ENCODE measurements at regions not wholly inside any gene's neighbourhood (a gene's known extent, or its start where the extent isn't known, plus 50 kb on each side); places are given as distances from the start of the nearest gene placed in this dataset.

DNA sequence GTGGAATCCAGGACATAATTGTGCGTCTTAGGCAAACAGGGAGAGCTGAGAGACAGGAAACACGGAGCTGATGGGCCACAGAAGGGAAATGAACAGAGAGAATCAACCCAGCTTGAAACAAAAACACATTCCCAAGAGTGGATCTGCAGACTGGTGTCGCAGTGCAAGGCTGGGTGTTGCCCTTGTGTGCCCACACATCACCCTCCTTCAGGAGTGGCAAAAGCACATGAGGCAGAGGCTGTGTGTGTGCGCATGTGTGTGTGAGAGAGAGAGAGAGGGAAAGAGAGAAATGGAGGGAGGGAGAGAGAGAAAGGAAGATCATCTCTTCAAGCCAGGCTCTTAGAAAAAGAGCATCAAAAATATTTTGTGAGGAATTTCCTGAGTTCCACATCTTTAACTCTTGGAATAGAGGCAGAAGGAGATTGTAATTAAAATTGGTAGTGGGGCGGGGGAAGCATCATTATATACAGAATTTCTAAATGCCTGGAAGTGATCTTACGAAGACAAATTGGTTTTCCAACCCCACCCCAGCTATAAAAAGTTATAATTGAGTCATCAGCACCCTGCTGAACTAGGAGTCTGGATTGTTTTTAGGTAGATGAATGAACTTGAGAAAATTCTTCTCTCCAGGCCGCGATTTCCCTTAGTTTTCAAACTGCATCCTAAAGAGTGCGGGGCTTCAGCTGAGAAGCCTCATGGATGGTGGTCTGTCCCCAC, 480.7 kb downstream of the NPHP4 start:
- TF ChIP-seq, protein P1, sequence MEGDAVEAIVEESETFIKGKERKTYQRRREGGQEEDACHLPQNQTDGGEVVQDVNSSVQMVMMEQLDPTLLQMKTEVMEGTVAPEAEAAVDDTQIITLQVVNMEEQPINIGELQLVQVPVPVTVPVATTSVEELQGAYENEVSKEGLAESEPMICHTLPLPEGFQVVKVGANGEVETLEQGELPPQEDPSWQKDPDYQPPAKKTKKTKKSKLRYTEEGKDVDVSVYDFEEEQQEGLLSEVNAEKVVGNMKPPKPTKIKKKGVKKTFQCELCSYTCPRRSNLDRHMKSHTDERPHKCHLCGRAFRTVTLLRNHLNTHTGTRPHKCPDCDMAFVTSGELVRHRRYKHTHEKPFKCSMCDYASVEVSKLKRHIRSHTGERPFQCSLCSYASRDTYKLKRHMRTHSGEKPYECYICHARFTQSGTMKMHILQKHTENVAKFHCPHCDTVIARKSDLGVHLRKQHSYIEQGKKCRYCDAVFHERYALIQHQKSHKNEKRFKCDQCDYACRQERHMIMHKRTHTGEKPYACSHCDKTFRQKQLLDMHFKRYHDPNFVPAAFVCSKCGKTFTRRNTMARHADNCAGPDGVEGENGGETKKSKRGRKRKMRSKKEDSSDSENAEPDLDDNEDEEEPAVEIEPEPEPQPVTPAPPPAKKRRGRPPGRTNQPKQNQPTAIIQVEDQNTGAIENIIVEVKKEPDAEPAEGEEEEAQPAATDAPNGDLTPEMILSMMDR (IDR thresholded peaks at IDR 0.05): no peak
- Mint-ChIP-seq H3K9me3 (no peaks in the 10 kb centered on the region), H3K36me3 (ENCODE audit: low read depth) (no peaks in the 10 kb centered on the region), H3K4me3 (no peak overlapping the region), H3K27ac (no peak overlapping the region), H3K27me3 (peaks cover 17% of the 10 kb centered on the region), H3K4me1 (no peaks in the 10 kb centered on the region)
- ATAC-seq (ENCODE audit: low read depth) (no peak), DNase-seq (no peak)
- CTCF ChIA-PET: interaction anchor here (0.8 to 3.4 kb wide), 5 partner anchors 17 to 463 kb away, joined by 3 to 28 read pairs (median 3); no protein-coding TSS in a partner anchor
- intact Hi-C loops (cut with micrococcal nuclease): loop anchor here (10.0 kb wide), 3 partner anchors 233 to 893 kb away; partner anchors contain the start of gene HES3
- POLR2A ChIA-PET: no interaction called here

DNA sequence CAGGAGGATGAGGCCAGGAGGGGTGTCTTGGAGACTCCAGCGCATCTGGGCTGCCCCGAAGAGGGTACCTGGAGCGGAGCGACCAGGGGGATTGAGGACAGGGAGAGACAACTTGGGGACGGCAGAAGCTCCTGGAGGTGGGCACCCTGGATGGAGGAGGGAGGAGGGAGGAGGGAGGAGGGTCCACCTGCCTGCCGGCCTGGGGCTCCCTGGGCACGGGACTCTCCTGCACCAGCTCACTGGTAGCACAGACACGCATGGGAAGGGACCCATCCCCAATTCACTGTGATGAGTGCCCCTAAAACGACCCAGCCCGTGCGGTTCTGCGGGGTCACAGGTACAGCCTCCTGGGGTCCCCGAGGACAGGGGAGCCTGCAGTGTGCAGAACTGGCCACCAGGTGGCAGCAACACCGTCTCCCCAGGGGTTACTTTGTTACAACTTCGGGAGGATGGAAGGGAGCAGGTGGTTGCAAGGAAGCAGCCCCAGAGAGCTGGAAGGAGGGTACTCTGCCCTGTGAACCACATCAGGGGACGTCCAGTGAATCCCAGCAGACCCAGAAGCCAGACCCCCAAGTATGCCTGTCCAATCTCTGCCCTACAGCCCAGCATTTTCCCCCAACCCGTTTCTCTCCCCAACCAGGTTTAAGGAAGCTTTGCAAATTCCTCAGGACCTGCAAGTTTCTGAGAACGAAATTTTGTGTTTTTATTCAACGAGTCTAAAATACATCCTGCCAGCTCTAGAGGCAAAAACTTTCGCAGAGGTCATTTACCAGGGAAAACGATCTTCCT, 482.4 kb downstream of the NPHP4 start:
- H3K36me3 Mint-ChIP-seq (ENCODE audit: low read depth): no peaks in the 10 kb centered on the region
- POLR2A ChIA-PET: no interaction called here
- TF ChIP-seq, protein P1 (IDR thresholded peaks at IDR 0.05): peak; percentile 67
- CTCF ChIA-PET: interaction anchor here (0.8 to 3.4 kb wide), 6 partner anchors 17 to 590 kb away, joined by 3 to 28 read pairs (median 5); no protein-coding TSS in a partner anchor
- DNase-seq (peak; percentile 66), ATAC-seq (ENCODE audit: low read depth) (peak; percentile 67)
- peaks cover 11% of the 10 kb centered on the region for H3K27me3 Mint-ChIP-seq
- intact Hi-C loops (cut with micrococcal nuclease): loop anchor here (10.0 kb wide), 3 partner anchors 235 to 895 kb away; partner anchors contain the start of gene HES3
- no peak overlapping the region for H3K27ac Mint-ChIP-seq
- no peak overlapping the region for H3K4me3 Mint-ChIP-seq
- H3K4me1 Mint-ChIP-seq: no peaks in the 10 kb centered on the region
- H3K9me3 Mint-ChIP-seq: no peaks in the 10 kb centered on the region

DNA sequence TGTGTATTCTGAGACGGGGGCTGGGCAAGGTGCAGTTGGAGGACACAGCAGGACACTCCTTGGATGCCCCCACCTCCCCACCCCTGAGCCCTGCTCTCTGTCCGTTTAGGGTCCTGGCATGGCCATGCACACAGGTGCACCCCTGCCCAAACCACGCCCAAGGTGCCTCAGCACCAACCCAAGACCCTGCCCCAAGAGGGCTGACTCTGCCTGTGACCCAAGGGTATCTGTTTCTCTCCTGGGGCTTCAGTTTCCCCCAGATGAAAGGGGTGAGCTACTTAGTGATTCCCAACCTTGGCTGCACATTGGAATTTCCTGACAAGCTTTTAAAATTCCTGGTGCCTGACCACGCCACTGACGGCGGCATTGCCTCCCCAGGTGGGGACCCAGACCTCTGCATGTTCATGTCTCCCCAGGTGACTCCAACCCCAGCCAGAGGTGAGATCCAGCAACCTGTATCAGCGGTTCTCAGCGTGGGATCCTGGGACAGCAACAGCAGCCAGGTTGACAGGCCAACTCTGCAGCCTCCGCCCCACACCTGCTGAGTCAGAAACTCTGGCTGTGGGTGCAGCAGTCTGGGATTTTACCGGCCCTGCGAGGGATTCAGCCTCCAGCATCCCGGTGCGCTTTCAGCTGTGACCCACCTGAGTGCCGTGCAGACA, 483.4 kb downstream of the NPHP4 start:
- DNase-seq: no peak
- H3K27ac Mint-ChIP-seq: no peak overlapping the region
- TF ChIP-seq, protein P1 (IDR thresholded peaks at IDR 0.05): no peak
- no peaks in the 10 kb centered on the region for H3K9me3 Mint-ChIP-seq
- CTCF ChIA-PET: interaction anchor here (1.1 to 3.4 kb wide), 2 partner anchors 18 to 466 kb away, joined by 3 to 28 read pairs; no protein-coding TSS in a partner anchor
- intact Hi-C loops (cut with micrococcal nuclease): no loop called here
- peaks cover 9% of the 10 kb centered on the region for H3K27me3 Mint-ChIP-seq
- H3K4me3 Mint-ChIP-seq: no peak overlapping the region
- POLR2A ChIA-PET: no interaction called here
- no peaks in the 10 kb centered on the region for H3K4me1 Mint-ChIP-seq
- ATAC-seq (ENCODE audit: low read depth): no peak
- no peaks in the 10 kb centered on the region for H3K36me3 Mint-ChIP-seq (ENCODE audit: low read depth)

DNA sequence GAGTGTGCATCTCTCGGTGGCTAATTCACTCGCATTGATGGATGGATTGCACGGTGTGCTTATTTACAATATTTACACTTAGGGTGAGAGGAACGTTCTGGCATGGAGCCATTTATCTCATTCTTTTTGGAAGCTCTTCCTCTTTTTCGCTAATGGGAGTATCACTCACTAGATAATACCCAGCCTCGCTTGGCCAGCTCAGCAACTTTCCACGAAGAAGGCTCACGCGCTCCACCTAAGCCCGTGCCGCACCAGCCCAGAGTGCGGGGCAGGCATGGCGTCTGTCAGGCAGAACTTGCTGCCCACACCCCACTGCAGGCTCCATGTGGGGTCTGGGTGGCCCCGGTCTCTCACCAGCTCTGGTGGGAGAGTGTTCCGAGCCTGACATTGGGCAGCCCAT, 484.9 kb downstream of the NPHP4 start:
- Mint-ChIP-seq H3K9me3 (no peaks in the 10 kb centered on the region), H3K4me3 (no peak overlapping the region), H3K27ac (no peak overlapping the region), H3K27me3 (peaks cover 9% of the 10 kb centered on the region), H3K4me1 (no peaks in the 10 kb centered on the region), H3K36me3 (ENCODE audit: low read depth) (no peaks in the 10 kb centered on the region)
- ChIA-PET CTCF (interaction anchor here (1.2 kb wide), 1 partner anchor 468 kb away, joined by 3 read pairs; no protein-coding TSS in a partner anchor), POLR2A (no interaction called here)
- intact Hi-C loops (cut with micrococcal nuclease): no loop called here
- TF ChIP-seq, protein P1 (IDR thresholded peaks at IDR 0.05): no peak
- no peak for DNase-seq
- no peak for ATAC-seq (ENCODE audit: low read depth)

Data from activated B cell treated with CpG ODN at 0.5 μM for 24 hours (primary cell).